ENCODE measurements at regions not wholly inside any gene's neighbourhood (a gene's known extent, or its start where the extent isn't known, plus 50 kb on each side); places are given as distances from the start of the nearest gene placed in this dataset.
A peak's percentile ranks its signal among the peaks of the same experiment; 100 is the strongest.

- TF ChIP-seq CTCF (IDR thresholded peaks at IDR 0.05) (no peak), ZFX (IDR thresholded peaks at IDR 0.05; ENCODE audit: borderline replicate concordance) (no peak)
- H3K27ac ChIP-seq = no peak overlapping the region
Measured at GRCh38 chr7:142611566-142612236, 137.6 kb upstream of the PRSS1 start.

- TF ChIP-seq CTCF (IDR thresholded peaks at IDR 0.05) (no peak), ZFX (IDR thresholded peaks at IDR 0.05; ENCODE audit: borderline replicate concordance) (no peak)
- no peak overlapping the region for H3K27ac ChIP-seq
Measured at GRCh38 chr7:142608630-142609428, 140.4 kb upstream of the PRSS1 start.

GRCh38 chr7:142607351-142607750, 141.9 kb upstream of the PRSS1 start:
- no peak overlapping the region for H3K27ac ChIP-seq
- no peak for TF ChIP-seq CTCF (IDR thresholded peaks at IDR 0.05)
- no peak for TF ChIP-seq ZFX (IDR thresholded peaks at IDR 0.05; ENCODE audit: borderline replicate concordance)

- TF ChIP-seq ZFX (IDR thresholded peaks at IDR 0.05; ENCODE audit: borderline replicate concordance) (no peak), CTCF (IDR thresholded peaks at IDR 0.05) (no peak)
- H3K27ac ChIP-seq = no peak overlapping the region
Measured at GRCh38 chr7:142606081-142606480, 143.2 kb upstream of the PRSS1 start.

GRCh38 chr7:142604671-142605070, 144.6 kb upstream of the PRSS1 start:
- TF ChIP-seq ZFX (IDR thresholded peaks at IDR 0.05; ENCODE audit: borderline replicate concordance) = no peak
- no peak for TF ChIP-seq CTCF (IDR thresholded peaks at IDR 0.05)
- no peak overlapping the region for H3K27ac ChIP-seq

GRCh38 chr7:142603870-142604448, 145.3 kb upstream of the PRSS1 start:
- TF ChIP-seq CTCF (IDR thresholded peaks at IDR 0.05) (peak; percentile 92), ZFX (IDR thresholded peaks at IDR 0.05; ENCODE audit: borderline replicate concordance) (no peak)
- no peak overlapping the region for H3K27ac ChIP-seq

GRCh38 chr7:142602756-142603155, 146.5 kb upstream of the PRSS1 start:
- no peak for TF ChIP-seq CTCF (IDR thresholded peaks at IDR 0.05)
- TF ChIP-seq ZFX (IDR thresholded peaks at IDR 0.05; ENCODE audit: borderline replicate concordance) = no peak
- no peak overlapping the region for H3K27ac ChIP-seq

Measured in 22Rv1 (cell line).